KG1 (cell line): ENCODE measurements at regions not wholly inside any gene's neighbourhood (a gene's known extent, or its start where the extent isn't known, plus 50 kb on each side); places are given as distances from the start of the nearest gene placed in this dataset.
"Not testable (repeated sequence)": the region's sequence is repeated elsewhere in the genome, so short reads cannot be mapped to it uniquely, and the experiment has no call there.

Experiments used
- DNase-seq: peaks from one replicate; lab custom pipeline; 2025; lab: John Stamatoyannopoulos, UW

DNA sequence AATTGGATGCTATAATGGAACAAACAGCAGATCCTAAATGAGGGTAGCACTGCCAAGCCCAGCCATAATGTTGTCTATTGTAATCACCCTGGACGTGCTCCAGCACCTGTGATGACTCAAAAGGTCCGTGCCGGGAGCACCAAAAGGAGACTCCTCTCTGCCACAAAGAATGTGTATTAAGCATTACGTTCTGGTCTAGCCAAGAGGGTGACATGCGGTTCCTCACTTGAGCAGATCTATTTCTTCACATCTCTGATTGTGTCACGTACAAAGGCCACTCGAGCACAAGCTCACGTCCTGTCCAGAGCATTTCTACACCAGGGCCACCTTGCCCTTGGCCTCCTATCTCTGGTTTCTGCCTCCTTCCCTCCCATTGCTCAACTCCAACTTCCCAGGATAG lies 219.9 kb upstream of the IRS2 start:
- no peak for DNase-seq

DNA sequence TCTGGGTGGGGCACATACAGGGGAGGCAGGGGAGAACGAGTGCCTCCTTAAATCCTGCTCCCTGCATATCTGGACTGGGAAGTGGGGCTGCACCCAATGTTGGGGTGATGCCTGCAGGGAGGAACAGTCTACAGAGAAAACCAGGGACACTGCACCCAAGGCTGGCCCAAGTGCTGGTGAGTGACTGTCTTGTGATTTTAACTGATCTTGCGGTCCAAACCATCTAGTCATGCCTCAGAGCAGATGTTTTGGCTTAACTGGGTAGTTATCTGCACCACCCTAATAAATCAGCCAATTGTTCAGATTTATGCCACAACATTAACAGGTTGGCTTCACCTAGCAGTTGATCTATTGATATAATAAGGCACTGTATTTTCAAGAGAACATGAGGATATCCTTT lies 219.2 kb upstream of the IRS2 start:
- no peak for DNase-seq

DNA sequence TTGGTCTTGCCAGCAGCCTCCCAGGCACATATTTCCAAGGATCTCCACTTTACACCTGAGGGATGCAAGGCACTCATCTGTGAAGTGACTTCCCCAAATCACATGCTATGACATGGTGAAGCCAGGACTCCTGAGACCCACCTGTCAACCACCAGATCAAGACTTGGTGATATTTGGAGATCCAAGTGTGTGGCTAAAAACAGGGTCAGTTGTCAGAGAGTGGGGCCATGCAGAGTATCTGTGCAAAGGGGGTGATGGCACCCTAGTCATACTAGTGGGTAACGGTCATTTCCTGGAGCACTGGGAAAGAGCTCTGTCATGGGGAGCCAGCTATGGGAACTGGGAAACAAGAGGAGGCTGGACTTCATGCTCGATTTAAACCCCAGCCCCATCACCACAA lies 218.4 kb upstream of the IRS2 start:
- DNase-seq, result no peak

DNA sequence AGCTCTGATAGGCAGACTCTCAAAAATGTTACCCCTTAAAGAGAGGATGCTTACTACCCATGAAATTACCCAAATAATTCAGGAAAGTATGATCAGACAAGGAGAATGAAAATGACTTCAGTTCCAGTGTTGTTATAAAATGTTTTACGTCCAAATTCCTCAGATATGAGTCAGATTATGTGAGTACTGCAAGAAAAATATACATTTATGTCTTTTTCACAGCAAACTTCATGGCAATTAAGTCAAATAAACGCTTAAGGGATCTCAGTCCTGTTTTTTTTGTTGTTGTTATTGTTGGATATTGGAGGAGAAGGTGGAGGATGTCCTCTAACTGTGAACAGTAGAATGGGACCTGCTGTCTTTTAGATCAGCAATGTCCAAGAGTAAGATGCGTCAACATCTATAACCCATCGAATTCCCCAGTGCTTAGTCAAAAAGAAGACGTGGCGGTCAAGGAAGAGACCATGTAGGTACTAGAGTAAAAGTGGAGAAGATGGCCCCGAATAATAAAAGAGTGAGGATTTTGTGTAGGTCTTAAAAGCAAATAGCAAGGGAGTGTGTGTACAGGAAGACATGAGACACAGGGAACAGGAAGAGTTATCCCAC lies 215.4 kb upstream of the IRS2 start:
- DNase-seq, result no peak

DNA sequence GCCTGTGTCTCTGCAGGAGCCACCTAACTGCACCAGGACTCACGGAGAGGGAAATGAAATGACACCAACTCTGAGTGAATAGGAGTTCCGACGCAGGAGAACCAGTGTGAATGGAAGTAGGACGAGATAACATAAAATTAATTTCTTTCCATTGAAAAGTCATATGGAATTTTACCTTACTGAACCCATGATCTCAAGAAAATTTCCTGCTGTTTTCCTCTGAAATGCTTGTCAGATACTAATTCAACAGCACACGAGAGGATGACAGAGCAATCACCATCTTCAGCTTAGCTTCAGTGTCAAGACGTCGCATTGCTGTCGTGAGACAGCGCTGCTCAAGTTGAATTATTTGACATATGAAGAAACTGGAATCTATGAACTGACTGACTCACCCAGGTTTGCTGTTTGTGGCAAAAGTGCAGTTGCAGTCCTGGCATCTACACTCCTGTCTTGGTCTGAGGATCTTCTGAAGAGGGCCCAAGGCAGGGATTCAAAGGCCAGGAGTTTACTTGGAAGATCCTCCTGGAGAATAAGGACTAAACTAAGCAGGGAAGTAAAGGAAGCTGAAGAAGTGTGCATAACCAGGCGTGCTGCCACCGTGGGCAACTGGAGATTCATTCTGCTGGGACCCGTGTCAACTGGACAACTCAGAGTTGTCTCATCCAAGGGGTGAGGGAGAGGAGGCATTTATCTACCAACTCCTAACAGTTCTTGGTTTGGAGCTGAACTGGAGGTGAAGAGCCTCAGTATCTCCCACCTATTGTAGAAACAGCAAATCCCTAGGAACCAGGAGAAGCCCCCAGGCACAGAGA lies 214.4 kb upstream of the IRS2 start:
- DNase-seq, result no peak

DNA sequence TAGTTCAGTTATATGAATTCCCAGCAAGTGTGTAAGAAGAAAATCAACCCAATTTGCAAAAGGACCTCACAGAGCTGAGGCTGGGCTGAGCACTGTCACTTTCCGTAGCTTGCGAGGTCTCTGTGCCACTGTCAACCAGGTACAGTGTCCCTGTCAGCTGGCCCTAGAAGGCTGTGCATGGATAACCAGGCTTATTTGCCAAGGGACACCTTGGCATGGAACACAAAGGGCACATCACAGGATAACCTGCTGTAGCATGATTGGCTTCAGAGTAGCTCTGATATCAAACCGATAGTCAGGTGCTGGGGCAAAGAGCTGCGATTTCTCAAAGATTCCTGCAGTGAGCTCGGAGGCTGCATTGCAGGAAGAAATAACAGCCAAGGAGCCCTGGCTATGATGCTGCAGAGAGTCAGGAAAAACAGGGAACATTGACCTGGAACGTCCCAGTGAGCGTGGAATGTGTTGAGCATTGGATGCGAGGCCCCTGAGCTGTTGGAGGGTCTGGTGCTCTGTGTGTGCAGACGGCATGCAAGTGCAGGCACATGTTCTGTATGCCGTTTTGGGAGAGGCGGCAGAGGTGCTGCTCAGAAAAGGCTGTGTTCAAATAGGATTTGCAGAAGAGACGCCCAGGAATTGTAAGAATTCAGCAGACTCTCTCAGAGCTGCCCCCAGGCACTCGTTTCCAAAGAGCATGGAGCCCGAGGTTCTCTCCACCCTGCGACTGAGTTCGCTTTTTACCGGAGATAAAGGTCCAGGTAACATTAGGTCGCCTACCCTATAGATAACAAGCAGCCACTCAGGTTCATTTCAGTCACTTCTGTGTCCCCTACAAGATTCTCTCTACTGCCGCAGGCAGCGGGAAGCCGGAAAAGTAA lies 213.5 kb upstream of the IRS2 start:
- no peak for DNase-seq

DNA sequence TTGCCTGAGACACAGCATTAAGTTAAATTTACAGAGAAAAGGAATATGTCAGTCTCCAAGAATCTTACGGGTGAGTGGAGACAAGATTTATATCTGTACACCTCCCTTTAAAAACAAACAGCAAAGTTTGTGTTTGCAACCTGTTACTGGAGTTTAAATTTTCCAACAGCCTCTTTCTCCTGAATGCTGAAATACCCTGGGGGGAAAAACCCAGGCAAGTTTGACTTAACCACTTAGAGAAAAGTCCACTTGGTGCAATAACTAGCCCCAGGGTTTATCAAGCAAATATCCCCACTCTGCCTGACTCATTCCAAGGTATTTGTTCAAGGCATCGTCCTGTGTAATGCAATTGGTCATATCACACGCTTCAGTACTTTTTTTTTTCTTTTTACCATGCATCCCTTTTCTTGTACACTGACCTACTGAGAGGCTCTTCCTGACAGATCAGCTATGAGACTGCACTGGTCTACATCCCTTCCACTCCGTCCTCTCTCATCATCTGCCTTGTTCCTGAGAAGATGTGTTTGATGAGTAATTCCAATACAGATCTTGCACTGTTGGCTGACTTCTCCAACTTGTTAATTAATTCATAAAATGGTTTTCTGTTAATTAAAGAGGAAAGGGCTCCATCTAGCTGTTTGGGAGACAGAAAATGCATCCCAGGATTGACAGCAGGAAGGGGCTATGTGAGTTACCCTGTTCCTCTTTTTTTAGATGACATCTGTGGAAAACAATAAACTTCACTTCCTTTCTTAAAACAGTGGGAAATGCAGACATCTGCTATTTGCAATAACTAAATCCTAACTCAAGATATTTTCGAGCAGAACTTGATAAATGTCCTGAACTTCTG lies 212.5 kb upstream of the IRS2 start:
- no peak for DNase-seq

DNA sequence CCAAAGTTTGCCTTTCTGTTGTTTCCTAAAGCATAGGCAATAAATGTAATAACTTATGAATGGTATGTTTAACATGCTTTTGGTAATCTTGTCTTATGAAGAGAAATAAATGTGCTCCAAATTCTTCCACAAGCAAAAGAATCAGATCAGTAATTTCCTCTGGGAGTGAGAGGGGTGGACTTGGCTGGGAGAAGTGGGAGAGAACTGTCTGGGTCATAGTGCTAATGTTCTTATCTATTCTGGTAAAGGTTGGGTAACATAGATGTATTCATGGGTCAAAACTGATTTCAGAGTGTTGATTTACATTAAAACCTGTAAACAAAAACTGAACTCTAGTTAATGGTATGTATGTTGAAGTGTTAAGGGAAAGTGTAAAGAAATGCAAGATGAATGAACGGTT lies 211.7 kb upstream of the IRS2 start:
- no peak for DNase-seq

DNA sequence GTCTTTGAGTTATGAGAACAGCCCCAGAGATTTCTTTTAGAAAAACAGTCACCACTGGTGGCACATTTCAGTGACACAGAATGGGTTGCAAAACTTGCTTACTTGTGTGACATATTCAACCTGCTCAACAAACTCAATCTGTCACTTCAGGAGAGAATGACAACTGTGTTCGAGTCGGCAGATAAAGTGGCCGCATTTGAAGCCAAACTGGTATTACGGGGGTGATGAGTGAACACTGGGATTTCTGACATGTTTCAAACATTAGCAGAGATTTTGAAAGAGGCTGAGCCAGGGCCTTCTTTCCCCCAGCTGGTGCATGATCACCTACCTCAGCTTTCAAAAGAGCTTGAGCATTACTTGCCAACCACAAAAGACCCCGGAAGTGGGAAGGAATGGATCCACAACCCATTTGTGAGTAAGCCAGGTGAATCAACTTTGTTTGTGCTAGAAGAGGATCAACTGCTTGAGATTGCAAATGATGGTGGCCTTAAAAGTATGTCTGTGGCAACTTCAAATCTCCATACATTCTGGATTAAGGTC lies 210.7 kb upstream of the IRS2 start:
- DNase-seq, result not testable (repeated sequence)

DNA sequence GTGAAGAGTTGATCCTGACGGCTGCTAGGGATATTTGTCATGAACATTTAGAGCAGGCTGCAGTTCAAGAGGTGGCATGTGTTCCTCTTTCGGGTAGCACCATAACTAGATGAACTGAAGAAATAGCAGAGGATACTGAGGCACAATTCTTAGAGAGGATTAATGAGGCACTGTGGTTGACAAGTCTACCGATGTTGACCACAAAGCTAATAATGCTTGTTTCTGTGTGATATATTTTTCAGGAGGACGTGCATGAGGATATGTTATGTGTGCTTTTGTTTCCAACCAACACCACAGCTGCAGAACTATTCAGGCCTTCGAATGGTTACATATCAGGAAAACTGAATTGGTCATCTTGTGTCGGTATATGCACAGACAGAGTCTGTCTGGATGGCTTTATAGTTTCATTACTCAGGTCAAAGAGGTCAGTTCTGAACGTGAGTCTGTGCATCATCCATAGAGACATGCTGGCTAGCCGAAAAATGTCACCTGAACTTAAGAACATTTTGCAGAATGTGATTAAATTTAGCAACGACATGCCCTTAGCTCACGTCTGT lies 210.1 kb upstream of the IRS2 start:
- no peak for DNase-seq

DNA sequence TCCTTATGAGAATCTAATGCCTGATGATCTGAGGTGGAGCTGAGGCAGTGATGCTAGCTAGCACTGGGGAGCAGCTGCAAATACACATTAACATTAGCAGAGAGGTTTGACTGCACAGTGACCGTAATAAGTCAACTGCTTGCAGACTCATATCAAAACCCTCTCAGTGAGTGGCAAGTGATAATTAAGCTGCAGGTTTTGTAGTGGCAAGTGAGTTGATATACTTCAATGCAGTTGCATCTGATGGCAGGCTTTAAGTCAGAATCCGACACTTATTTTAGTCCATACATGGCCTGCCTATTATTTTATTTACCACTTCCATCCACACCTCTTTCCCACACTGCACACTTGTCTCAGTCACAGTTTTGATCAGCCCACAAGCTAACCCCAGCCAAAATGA lies 209.2 kb upstream of the IRS2 start:
- no peak for DNase-seq

DNA sequence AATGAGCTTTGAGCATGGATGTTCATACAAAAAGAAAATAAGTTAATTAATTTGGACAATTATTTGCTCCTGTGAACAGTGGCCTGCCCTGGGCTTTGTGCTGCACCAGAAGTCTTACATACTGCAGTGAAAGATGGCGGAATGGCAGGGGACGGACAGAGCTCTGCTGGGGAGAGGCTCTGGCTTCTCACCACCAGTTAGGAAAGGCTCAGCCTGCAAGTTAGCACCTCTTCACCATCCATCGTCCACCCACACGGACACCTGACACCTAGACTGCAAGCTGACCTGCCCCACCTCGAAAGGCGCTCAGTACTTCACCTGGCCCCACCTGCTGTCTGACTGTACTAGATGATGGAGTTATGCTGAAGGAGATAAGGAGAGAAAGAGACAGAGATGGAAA lies 203.9 kb upstream of the IRS2 start:
- DNase-seq, result no peak

DNA sequence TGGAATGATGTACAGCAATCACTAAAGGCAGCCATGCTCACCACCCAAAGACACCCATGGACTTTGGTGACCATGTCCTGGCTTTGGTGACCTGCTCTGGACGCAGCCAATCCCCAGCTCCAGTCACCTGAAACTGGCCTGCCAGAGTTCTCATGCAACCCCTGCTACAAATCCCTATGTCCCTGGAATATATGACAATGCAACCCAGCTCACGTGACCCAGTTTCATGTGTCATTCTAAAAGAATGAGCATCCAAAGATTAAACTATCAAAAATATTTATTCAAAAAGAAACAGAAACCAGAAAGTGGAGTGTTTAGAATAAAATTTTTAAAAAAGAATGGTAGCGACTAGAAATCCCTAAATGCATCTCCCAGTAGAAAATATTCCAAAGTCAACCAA lies 203.3 kb upstream of the IRS2 start:
- DNase-seq, result no peak

DNA sequence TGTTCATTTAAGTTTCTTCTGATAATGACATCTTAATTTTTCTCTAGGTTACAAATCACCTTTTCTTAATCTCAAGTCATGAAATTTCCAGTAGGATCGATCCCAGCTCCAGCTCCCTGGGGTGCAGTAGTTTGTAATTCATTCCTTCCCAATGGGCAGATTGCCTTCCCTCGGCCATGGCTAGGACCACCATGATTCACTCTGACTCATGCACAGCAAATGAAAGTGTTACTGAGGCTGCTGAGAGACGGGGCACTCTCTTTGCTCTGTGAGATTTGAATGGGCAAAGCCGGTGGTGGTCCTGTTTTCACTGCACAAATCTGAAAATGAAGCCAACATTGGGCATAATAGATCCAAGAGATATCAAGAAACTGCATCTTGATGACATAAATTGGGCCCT lies 202.8 kb upstream of the IRS2 start:
- no peak for DNase-seq

DNA sequence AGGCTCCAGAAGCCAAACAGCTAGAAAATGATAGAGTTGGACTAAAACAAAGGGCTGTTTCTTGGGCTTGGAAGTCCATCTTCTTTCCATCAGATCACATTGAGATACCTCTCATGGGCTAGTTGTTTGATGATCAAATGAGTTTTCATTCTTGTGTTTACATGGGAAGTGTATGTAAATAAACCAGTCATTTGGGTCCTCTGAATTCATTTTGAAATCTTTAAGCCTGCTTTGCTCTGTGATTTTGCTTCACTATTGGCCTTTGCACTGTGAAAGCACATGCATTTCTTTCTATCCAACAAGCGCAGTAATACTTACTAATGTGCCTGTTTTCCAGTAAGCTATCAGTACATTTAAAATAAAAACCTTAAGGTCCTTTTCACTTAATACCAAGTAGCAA lies 200.5 kb upstream of the IRS2 start:
- DNase-seq, result no peak

DNA sequence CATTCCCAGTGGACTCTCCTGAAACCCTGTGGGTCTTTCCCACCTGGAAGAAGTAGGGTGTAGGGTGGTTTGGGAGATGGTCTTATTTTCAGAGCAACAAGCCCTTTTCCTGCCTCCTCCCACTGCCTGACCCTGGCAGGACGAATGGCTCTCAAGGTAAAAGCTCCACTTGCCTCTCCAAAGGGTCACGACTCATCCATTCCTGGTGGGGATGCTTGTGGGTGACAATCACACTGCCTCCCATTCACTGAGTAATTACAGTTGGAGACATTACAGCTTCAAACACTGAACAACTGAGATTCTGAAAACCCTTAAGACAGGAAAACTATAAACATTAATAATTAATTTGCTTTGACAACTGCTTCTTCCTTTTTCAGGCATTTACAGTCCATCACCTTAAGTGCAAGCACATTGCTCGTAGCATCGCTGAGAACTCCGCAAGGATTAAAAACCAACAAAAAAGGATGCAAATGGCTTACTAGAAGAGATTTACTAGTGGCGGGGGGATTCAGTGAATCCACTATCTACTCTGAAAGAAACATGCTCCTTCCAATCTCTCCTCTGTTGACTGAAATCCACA lies 199.6 kb upstream of the IRS2 start:
- DNase-seq, result no peak

DNA sequence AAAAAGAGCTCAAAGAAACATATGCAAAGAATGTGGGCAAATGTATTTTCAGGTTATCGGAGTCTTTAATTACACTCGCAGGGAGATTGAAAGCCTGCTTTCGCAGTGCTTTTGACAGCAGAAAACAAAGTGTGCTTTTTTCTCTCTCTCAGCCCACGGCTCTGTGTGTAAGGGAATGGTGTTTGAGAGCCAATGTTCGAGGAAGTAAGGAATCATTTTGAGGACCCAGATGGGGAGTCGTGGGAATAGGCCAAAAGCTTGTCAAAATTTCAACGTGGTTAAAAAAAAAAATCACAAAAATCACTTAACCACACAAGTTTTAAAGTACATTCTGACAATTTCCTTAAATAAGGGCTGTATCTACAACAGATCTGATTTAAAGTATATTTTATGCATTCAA lies 197.1 kb upstream of the IRS2 start:
- DNase-seq, result no peak

DNA sequence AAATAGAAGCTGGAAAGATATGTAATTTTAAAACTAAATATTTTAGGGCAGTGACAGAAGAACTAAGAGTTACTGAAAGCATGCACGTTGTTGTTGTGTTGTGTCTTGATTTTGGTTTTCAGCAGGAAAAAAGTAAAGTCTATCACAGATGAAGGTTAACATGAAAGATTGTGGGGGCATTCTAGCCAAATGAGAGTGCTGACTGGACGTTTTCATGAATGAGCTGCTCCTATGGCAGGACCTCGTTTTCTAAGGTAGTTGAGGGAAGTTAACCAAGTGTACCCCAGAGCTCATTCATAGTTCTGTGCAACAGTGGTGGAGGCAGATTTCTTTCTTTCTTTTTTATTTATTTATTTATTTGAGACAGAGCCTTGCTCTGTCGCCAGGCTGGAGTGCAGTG lies 194.6 kb upstream of the IRS2 start:
- no peak for DNase-seq

DNA sequence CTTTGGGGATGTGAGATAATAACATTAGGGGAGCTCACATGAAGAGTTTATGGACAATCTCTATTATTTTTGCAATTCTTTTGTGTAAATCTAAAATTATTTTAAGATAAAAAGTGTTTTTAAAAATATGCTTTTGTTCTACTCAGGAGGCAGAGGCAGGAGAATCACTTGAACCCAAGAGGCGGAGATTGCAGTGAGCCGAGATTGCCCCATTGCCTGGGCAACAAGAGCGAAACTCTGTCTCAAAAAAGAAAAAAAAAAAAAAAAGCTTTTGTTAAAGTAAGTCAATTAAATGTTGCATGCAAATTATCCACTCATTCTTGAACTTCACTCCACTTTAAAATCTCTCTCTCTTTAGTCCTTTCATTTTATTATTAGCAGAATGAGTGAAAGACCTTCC lies 193.3 kb upstream of the IRS2 start:
- not testable (repeated sequence) for DNase-seq

DNA sequence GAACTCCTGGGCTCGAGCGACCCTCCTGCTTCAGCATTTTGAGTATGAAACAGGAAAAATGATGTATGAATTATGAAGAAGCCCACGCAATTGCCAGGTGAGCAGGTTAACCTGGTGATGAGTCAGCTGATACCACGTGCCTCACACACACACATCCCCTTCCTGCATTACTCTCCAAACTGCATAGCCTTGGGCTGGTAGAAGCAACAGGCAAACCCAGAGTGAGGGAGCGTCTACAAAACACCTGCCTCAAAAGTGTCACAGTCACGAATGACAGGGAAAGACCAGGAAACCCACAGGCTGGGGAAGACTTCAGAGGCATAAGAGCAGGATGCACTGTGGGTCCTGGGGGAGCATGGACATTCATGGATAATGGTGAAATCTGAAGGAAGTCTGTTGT lies 192.8 kb upstream of the IRS2 start:
- DNase-seq, result no peak
